Lung (tissue), 11 donors: ENCODE measurements at regions not wholly inside any gene's neighbourhood (a gene's known extent, or its start where the extent isn't known, plus 50 kb on each side); places are given as distances from the start of the nearest gene placed in this dataset.

Experiments used
- ATAC-seq: fragments of 200-7000 bp; cut with Tn5 transposase; one replicate; pipeline ENCODE4 v1.9.1; 2020; ENCODE audit warnings: moderate number of reproducible peaks; ENCODE audit not compliant: insufficient read depth, low FRiP score
- DNase-seq, 3 donors: peaks; one replicate each; pipeline ENCODE4 v3.0.0-alpha.2; 2013 to 2017
- H3K27ac ChIP-seq, 2 donors: one replicate each; pipeline ENCODE4 v1.5.1; 2013; ENCODE audit warnings: mild to moderate bottlenecking in 2 of 2, moderate library complexity in 2 of 2, control low read depth in 1 of 2, inconsistent platforms in 1 of 2, low read depth in 1 of 2, low read length in 1 of 2
- H3K27me3 ChIP-seq, 3 donors: one replicate each; pipeline ENCODE4 v1.5.1; 2013; ENCODE audit warnings: low read length in 2 of 3; ENCODE audit not compliant: control insufficient read depth in 3 of 3, insufficient read depth in 3 of 3
- H3K36me3 ChIP-seq, 4 donors: one replicate each; pipeline ENCODE4 v1.5.1; 2013; ENCODE audit warnings: low read length in 4 of 4, mild to moderate bottlenecking in 1 of 4, moderate library complexity in 1 of 4; ENCODE audit not compliant: control insufficient read depth in 4 of 4, insufficient read depth in 4 of 4
- H3K4me1 ChIP-seq, 5 donors: one replicate each; pipeline ENCODE4 v1.5.1; 2013; ENCODE audit warnings: low read length in 5 of 5, mild to moderate bottlenecking in 2 of 5, moderate library complexity in 1 of 5; ENCODE audit not compliant: control insufficient read depth in 5 of 5, insufficient read depth in 5 of 5
- H3K4me3 ChIP-seq: one replicate; pipeline ENCODE4 v1.5.1; 2013; ENCODE audit warnings: mild to moderate bottlenecking, control low read depth, moderate library complexity
- H3K9ac ChIP-seq, 2 donors: one replicate each; pipeline ENCODE4 v1.5.1; 2013; ENCODE audit warnings: low read length in 2 of 2, control low read depth in 1 of 2; ENCODE audit not compliant: insufficient read depth in 1 of 2
- H3K9me3 ChIP-seq, 4 donors: one replicate each; pipeline ENCODE4 v1.5.1; 2013; ENCODE audit warnings: low read length in 3 of 4, mild to moderate bottlenecking in 1 of 4, moderate library complexity in 1 of 4; ENCODE audit not compliant: control insufficient read depth in 4 of 4, insufficient read depth in 3 of 4
- CTCF ChIP-seq: IDR thresholded peaks from 2 replicates; pipeline ENCODE4 v1.5.1; 2012; ENCODE audit warnings: mild to moderate bottlenecking; ENCODE audit errors: control extremely low read depth, extremely low read depth
- WGBS, 2 donors: extraction: QIAGEN DNeasy Blood & Tissue Kit; methylation state at CpG; one replicate each; pipeline ENCODE4 v1.1.7; 2013; 5-methylcytosine and 5-hydroxymethylcytosine counted together
- donor health status: control.
- donor health status: control.
- donor health status: Bipolar disorder and iron deficiency.
- donor health status: healthy.
- donor health status: DM: yes; HTN: yes; CAD: no.

GRCh38 chr1:95171270-95172245 lies 54.4 kb downstream of the TLCD4 start:
- H3K27ac ChIP-seq, result no peak overlapping the region
- H3K27me3 ChIP-seq, result no peaks in the 10 kb centered on the region
- DNase-seq, result no peak
- H3K9me3 ChIP-seq, result no peaks in the 10 kb centered on the region
- 72 to 88% methylated on average over 7 of the region's 7 CpGs for WGBS, 2 donors
- no peak overlapping the region for H3K9ac ChIP-seq
- TF ChIP-seq CTCF, result no peak
- no peaks in the 10 kb centered on the region for H3K36me3 ChIP-seq
- no peak overlapping the region for H3K4me3 ChIP-seq
- peaks cover 0 to 20% (median 1%) of the 10 kb centered on the region in 5 donors for H3K4me1 ChIP-seq
- ATAC-seq, result no peak

DNA sequence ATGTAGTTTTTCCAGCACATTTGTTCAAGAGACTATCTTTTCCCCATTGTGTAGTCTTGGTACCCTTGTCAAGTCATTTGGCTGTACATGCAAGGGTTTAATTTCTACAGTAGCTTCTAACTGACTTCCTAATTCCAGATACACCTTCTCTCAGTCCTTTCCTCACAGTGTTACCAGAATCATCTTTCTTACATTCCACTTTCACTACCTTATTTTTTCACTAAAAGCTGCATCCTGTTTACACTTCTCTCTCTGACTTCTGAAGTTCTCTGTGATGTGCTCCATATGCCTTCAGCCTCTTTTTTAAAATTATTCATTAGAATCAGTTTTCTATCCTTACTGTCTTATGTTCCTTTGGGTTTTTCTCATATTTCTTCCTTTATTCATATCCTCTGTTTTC lies 57.1 kb upstream of the RWDD3 start:
- H3K9ac ChIP-seq, result no peak overlapping the region
- no peak overlapping the region for H3K4me3 ChIP-seq
- ATAC-seq (no peak), DNase-seq (peak in 1 of 3 donors; percentile 51)
- TF ChIP-seq CTCF, result no peak
- H3K36me3 ChIP-seq, result no peaks in the 10 kb centered on the region
- peaks cover 0 to 29% (median 5%) of the 10 kb centered on the region in 5 donors for H3K4me1 ChIP-seq
- no peak overlapping the region for H3K27ac ChIP-seq
- no peaks in the 10 kb centered on the region for H3K9me3 ChIP-seq
- H3K27me3 ChIP-seq, result no peaks in the 10 kb centered on the region

DNA sequence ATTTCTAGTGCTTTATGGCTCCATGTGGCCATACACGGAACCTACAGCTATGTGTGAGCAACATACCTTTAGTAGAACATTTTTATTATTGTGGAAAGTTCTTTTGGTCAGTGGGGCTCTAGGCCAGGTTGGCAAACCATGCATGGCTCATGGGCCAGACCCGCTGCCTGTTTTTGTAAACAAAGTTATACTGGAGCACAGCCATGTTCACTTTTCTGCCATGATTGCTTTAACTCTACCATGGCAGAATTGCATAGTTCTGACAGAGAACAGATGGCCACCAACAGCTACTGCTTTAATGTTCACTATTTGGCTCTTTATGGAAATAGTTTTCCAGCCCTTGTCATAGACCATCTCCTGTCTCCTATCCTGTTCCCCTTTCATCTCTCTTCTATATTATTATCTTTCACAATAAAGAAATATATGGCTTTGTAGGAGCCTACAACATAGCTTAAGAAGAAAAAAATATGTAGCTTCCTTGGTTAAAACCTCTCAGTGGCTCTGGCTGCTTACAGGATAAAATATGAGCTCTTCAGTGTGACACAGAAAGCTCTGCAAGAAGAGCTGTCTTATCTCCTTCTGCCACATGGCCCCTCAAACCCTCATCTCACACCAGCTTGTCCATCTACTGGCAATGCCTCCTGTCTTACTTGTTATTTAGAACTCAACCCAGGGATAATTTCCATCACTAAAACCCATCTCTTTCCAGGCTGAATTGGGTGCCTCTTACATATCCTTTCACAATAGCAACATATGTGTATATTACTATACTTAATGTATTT lies 54.6 kb upstream of the RWDD3 start:
- DNase-seq, result peak; percentile 17 to 54 (median 54)
- H3K36me3 ChIP-seq, result no peaks in the 10 kb centered on the region

More for the DNA sequence above, 54.6 kb upstream of the RWDD3 start:
- Histone ChIP-seq H3K27me3 (no peaks in the 10 kb centered on the region), H3K27ac (no peak overlapping the region), H3K9ac (no peak overlapping the region), H3K4me1 (peaks cover 0 to 23% (median 5%) of the 10 kb centered on the region in 5 donors), H3K9me3 (no peaks in the 10 kb centered on the region), H3K4me3 (no peak overlapping the region)
- 73 to 84% methylated on average over 2 of the region's 2 CpGs for WGBS, 2 donors
- no peak for TF ChIP-seq CTCF
- no peak for ATAC-seq
